ENCODE measurements at regions not wholly inside any gene's neighbourhood (a gene's known extent, or its start where the extent isn't known, plus 50 kb on each side); places are given as distances from the start of the nearest gene placed in this dataset.

DNA sequence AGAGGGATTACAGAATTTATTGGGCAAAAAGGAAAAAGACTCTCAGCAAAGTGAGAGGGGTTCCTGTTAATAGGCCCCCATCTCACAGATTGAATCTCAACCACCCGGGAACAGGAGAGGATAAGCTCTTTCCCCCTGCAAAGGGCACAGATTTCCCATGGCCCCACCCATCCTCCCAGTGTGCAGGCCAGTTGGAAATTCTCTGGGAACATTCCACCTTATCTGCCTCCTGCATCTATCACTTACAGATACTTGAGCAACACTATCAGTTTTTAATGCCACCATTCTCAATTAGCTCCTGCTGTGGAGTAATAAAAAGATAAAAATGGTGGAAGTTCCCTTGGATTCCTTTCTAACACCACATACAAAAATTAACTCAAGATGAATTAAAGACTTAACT, 350.0 kb upstream of the BCHE start:
- DNase-seq, result no peak

DNA sequence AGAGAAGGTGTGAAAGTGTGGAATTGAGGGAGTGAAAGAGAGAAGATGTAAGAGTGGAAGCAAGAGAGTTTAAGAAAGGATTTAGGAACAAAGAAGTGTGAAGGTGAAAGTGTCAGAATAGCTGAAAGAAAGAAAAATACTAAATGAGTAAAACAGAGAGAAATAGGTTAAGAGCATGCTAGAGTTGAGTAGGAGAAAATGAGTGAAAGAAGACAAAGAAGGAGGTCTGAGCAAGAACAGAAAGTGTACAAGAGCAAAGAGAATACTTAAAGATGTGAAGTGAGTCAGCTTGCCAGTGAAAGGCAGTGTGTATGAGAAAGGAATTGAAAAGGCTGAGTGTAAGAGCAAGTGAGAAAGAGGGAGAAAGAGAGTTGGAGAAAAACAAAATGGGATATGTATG, 348.8 kb upstream of the BCHE start:
- DNase-seq, result no peak

DNA sequence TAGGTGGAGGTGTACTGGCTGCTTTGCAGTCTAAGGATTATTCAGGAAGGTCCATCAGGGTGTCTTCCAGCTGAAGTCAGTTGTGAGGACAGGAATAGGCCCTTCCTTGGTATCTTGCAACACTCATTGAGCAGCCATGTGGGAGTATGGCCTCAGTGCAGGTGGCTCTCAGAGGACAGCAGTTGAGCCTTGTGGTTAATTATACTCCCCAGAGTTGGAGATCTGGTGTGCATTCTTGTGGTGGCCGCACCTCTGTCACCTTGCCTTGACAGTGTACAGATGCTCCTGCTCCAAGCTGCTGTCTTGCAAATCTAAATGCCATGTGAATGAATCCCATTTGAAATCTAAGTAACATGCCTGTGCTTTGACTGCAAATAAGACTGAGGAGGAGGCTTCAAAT, 339.9 kb upstream of the BCHE start:
- DNase-seq, result no peak

DNA sequence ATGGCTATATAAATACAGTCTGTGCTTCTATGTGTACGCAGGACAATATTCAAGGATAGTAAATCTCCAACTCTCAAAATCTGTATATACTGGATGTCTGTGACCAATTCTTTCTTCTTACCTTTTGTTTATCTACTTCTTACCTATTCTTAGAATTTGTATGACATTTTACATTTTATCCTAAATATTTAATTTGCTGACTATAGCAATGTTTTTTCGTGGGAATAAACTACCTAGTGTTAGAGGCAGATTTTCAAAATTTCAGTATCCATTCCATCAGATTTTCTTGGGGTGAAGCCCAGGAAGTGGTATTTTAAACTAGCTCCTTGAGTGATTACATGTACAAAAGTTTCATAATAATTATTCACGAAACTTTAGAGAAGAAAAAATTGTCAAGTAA, 334.5 kb upstream of the BCHE start:
- DNase-seq, result no peak

DNA sequence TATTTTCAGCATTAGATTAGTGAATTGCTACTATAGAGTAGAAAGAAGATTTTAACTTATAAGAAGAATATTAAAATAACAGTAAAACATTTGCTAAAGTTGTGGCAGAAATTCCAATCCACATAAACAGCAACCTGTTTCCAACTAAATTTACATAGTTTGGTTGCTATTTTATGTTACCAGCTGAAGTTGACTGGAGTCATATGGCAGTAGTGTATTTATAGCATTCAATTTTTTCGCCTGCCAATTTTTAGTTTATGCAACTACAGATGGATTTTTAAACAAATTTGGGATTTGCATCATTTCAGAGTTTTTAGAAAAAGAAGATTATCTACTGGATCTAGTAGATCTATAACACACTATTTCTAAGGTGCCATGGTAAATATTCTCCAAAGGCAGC, 332.5 kb upstream of the BCHE start:
- DNase-seq, result no peak

DNA sequence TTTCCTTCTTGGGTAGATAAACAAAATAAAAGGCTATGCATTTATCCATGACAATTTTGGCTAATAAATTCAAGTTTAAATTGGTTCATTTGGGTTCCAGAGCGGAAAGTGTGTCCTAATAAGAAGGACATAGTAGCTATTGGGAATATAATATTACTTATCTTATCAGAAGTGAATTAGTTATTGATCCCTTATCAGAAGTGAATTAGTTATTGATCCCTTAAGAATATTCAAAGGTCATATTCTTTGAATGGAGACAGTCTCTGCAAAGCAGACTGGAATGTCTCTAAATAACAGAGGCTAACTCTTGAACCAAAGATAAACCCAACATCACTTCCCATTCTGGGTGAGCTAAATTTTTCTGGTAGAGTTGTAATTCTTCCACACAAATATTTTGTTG, 290.7 kb upstream of the BCHE start:
- DNase-seq, result no peak

DNA sequence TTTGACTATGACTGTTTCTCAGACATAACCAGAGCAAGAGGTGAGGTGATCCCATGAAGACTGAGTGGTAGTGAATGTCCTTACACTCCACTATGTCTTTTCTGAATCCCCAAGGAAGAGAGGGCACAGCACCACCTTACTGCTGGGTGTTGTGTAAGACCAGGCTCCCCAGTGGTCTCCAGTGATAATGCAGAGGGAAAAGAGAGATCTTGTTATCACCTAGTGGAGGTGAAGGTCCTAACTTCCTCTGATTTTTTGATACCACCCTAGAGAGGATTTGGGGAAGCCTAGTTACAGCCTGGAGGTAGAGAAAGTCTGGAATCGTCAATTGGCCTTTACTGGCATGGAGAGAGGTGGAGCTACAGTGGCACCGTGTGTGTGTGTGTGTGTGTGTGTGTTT, 288.0 kb upstream of the BCHE start:
- DNase-seq, result no peak

DNA sequence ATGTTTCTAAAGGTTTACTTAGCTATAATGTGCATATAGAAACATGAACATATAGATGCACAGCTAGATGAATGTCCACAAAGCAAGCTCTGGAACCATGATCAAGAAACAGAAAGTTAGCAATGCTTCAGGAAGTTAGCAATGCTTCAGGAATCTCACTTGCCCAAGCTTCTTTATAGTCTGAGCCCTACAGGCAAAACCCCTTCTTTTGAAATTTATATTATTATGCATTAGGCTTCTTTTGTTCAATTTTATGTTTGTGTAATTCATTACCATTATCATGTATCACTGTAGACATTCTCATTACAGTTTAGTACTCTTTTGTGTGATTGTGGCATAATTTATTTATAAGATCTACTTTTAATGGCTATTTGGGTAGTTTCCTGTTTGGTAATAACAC, 286.4 kb upstream of the BCHE start:
- DNase-seq, result no peak

DNA sequence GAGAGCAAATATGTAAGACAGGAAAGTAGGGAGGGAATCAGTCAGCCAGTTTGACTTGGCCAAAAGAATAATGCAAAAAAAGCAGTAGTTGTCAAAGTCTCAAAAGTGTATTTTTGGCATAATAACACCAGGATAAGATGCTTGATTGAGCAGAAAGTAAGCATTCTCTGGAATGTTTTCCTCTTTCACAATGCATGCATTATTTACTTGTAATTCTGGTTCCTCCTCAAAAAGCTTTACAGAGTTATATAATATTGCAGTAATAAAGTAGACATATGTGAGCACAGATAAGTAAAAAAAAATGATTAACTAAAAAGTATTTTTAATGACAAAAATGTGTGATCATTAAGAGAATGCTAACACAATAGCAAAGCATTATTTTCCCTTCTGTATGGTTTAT, 285.9 kb upstream of the BCHE start:
- no peak for DNase-seq

DNA sequence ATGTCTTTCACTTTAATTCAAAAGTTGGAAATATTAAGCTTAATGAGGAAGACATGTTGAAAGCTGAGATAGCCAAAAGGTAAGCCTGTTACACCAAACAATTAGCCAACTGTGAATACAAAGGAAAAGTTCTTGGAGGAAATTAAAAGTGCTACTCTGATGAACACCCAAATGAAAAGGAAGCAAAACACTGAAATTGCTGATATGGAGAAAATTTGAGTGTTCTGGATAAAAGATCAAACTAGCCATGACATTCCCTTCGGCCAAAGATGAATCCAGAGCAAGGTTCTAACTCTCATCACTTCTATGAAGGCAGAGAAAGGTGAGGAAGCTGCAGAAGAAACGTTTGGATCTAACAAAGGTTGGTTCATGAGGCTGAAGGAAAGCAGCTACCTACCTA, 280.8 kb upstream of the BCHE start:
- DNase-seq, result no peak

DNA sequence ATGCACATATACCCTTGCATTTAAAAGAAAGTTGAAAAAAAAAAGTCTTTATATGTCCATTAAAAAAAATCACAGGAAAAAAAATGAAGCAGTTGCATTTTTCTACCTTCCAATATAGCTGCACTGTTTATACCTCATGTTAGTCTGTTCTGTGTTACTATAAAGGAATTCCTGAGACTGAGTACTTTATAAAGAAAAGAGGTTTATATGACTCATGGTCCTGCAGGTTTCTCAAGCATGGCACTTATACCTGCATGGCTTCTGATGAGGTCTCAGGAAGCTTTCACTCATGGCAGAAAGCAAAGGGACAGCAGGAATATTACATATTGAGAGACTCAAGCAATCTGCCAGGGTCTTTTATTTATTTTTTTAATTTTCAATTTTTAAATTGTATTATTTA, 277.2 kb upstream of the BCHE start:
- no peak for DNase-seq

DNA sequence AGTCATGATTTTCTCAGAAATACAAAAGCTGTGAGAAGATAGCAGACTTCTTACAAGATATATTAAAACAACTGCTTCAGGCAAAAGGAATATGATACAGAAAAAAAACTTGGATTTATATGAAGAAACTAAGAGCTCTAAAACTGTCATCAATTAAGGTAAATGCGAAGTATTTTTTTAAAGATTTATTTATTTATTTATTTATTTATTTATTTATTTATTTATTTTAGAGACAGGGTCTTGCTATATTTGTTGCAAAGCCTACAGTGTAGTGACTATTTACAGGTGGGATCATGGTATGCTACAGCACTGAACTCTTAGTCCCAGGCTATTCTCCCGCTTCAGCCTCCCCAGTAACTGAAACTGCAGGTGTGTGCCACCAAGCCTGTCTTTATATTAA, 274.3 kb upstream of the BCHE start:
- DNase-seq, result no peak

DNA sequence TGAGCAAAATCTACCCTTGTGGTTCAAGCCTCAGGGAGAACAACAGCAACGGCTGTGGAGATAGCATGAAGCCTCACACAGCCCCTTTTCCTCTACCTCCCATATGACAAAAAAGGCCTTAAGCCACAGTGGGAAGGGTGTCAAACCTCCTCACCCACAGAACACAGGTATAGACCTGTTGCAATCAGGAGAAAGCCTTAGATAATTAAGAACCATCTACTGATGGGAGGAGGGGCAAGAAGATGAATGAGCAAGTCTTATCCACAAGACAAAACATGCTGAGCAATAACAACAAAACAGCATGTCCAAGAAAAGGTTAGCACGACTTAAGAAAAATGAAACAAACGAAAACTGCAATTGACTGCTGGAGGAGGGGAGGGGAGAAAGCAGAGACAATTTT, 272.9 kb upstream of the BCHE start:
- no peak for DNase-seq

DNA sequence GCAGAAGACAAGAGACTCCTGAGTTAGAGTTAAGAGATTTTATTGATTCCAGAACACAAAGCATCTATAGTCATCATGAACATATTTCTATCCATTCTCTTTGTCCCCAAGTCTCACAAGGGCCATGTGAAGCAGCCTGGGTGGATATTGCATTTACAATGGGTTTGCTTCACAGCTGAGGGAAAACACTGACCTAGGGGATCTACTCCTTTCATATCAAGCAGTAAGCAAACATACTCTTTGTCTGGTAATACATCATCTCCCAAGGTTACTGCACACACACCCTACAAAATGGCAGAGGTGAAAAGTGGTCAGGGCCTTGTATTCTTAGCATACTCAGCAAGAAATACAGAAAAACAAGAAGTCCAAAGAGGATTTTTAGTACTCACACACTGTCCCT, 267.7 kb upstream of the BCHE start:
- no peak for DNase-seq

DNA sequence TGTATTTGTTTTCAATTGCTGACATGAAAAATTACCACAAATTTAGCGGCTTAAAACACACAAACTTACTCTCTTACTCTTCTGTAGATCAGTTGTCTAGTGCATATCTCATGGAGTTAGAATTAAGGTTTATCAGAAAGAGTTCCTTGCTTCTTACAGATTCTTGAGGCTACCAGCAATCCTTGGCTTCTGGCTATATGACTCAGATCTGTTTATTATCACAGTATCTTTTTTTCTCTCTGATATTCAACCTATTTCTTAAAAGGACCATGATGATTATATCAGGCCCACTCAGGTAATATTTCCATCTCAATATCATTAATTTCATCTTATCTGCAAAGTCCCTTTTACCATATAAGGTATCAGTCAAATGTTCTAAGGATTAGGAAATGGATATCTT, 263.5 kb upstream of the BCHE start:
- no peak for DNase-seq

DNA sequence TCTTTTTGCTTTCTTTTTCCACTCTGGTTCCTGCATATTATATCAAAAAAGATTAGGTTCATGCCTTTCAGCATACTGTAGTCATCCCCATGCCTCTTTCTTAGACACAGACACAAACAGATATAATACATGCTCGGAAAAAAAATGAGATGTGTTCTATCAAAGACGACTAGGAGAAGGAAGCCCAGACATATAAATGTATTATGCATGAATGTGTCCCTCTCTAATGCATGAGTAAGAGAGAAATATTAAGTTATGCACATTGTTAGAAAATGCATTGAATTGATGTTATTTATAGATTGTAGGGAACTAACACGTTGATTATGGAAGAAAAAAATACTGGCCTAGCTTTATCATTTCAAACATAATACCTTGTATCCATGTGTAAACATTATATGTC, 252.4 kb upstream of the BCHE start:
- DNase-seq, result no peak

DNA sequence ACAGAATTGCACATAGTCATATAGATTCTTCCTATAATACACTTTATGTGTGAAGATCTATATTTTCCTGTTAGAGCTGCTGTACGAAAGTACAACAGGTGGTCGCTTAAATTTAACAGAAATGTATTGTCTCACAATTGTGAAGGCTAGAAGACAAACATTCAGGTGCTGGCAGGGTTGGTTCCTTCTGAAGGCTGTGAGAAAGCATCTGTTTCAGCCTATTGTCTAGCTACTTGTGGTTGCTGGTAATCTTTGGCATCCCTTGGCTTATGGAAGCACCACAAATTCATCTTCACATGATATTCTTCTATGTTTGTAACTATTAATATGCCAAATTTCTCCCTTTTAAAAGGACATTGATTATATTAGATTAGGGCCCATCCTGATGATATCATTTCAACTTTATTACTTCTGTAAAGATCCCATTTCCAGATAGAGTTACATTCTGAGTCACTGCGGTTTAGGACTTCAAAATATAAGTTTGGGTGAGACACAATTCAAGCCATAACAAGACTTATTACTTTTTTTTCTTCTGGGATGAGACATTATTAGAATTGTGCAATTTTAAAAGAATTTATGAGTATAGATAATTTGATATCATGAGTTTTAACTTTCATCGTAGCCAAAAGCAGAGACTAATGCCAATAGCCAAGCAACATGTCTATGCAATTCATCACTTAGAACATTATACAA, 248.1 kb upstream of the BCHE start:
- DNase-seq, result no peak

DNA sequence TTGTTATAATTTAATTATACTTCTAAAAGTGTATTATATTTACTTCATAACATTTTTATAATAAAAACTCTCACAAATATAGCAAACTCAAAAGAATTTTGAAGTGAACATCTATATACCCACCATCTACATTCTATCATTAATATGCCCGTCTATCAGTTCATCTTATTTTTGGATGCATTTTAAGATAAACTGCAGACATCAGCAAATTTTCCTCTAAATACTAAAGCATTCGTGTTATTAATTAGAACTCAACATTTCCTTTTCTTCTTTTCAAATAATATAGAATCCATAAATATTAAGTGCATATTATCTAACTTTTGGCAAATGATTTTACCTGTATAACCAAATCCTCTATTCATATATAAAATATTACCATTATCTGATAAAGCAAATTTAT, 242.9 kb upstream of the BCHE start:
- DNase-seq, result no peak

DNA sequence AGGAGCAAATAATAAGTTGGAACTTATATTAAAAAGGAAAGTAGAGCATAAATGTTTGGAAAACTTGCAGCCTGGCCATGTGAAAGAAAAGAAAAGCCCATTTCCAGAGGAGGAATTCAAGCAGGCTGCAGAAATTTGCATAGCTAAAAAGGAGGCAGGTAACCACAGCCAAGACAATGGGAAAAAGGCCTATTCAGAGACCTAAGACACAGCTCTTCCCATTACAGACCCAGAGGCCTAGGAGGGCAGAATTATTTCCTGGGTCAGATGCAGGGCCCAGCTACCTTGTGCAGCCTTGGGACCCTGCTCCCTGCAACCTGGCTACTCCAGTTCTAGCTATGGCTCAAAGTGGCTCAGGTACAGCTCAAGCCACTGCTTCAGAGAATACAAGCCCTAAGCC, 234.6 kb upstream of the BCHE start:
- no peak for DNase-seq

DNA sequence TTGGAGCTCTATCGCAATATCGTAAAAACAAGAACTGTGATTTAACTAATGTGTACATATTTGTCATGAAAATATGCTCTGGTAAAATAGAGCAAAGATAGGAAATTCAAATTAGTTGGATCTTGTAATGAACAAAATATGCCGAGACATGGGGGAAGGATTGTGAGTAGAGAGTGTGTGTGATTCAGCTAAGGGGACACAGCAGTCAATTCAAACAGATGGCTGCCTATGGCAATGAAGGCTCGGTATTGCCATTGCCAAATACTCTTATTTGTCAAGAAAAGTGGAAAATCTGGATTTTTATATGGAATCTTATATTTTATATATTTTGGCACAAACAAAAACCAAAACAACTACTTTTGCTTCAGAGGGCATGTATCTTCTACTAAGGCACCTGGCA, 227.3 kb upstream of the BCHE start:
- no peak for DNase-seq

DNA sequence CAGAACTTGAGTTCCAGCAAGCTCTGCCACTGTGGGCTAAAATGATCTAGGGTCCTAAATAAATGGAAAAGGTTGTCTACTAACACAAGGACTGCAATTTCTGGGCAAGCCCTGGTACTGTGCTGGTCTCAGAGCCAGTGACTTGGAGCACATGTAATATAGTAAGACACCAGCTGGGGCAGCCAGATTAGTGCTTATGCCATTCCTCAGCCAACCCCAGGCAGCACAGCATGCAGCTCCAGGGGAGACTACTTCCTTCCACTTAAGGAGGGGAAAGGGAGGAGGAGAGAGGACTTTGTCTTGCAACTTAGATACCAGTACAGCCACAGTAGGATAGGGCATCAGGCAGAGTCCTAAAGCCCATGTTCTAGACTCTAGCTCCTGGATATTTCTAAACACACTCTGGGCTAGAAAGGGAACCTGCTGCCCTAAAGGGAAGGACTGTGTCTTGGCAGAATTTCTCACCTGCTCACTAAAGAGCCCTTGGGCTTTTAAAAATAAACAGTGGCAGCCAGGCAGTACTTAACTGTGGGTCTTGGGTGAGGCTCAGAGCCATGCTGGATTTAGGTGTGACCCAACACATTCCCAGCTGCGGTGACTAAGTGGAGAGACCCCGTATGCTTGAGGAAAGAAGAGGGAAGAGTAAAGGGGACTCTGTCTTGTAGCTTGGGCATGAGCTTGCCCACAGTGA, 223.7 kb upstream of the BCHE start:
- no peak for DNase-seq

DNA sequence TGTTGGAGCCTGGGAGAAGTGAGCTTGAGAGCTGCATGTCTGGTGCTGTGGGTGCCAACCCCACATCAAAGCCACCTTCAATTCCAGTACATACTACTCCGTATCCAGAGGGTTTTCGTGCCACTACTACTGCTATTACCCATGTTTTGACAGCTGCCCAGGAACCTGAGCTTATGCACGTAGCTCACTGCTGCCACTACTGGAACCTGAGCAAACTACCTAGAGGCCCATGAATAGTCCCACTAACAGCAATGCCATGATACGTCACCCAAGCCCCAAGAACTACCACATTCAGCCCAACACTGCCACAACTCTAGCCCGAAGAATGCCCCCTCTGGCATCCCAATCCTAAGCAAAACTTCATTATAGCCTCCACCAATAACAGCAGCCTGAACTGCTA, 215.2 kb upstream of the BCHE start:
- no peak for DNase-seq

DNA sequence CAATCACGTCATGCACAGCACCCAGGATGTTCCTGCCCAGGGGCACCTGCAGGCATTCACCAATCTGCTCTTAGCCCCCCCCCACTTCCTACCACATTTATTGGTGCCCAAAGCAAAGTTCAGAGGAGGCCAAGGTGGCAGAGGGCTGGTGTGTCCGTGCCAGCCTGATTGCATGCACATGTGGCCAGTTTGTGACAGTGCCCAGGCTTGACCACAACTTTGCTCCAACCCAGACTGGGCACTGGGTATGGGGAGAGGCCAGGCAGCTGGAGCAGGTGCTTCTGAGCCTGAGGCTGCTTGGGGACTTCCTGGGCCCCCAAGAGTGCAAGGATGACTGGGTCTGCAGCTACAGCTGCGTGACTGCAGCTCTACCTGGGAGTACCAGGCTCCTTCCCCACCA, 192.3 kb upstream of the BCHE start:
- DNase-seq, result no peak

DNA sequence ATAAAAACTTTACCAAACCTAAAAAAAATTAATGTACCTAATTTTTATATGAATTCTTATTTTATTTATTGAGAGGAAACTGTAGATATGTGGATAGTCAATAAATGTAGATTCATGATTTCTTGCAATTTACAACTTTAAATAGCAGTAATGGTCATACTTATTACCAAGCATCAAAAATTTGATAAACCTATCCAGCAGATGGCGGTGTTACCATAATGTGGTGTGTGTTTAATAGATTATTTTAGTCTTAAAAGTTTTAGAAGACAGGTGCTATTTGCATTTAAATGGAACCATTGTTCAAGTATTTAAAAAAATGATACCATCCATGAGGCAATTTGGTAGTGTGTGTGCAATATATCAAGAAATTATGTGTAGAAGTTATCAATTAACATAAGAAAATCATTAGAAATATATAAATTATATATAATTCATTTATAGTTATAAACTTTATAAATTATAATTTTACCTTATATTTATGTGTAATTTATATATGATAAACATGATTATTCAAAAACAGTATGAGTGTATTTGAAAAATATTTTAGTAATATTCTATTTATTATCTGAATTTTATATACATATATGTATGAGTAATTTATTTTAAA, 176.0 kb upstream of the BCHE start:
- DNase-seq, result peak; percentile 11 to 66

DNA sequence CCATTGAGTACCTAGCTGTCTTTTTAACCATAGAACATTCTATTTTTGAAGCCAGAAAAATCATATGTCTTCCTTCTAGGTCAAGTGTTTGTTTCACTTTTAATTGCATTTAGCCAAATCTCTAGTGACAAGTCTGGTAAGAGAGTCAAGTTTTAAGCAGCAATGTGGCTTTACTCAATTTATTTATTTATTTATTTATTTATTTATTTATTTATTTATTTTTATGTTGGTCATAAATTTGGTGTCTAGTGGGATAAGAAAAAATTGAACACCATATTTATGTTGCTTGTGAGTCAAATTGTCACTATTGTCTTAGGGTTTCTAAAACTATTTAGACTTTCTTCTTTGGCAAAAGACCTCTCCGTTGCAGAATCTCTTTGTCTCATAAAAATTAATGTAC, 174.5 kb upstream of the BCHE start:
- no peak for DNase-seq
